ENCODE measurements at regions not wholly inside any gene's neighbourhood (a gene's known extent, or its start where the extent isn't known, plus 50 kb on each side); places are given as distances from the start of the nearest gene placed in this dataset.
"Not testable (repeated sequence)": the region's sequence is repeated elsewhere in the genome, so short reads cannot be mapped to it uniquely, and the experiment has no call there.

- Histone ChIP-seq H3K27ac (no peak overlapping the region), H3K9ac (no peak overlapping the region), H3K36me3 (ENCODE audit: control insufficient read depth, insufficient read depth, low read length) (no peaks in the 10 kb centered on the region), H3K9me3 (ENCODE audit: control insufficient read depth, low read length) (no peaks in the 10 kb centered on the region), H2AFZ (no peak overlapping the region), H3K79me2 (no peaks in the 10 kb centered on the region), H3K4me1 (no peaks in the 10 kb centered on the region), H3K4me3 (ENCODE audit: low read depth, low read length) (no peak overlapping the region), H3K4me2 (ENCODE audit: low read length) (no peak overlapping the region), H3K27me3 (ENCODE audit: control insufficient read depth, insufficient read depth, low read length) (no peaks in the 10 kb centered on the region)
- no peak for TF ChIP-seq CTCF (IDR thresholded peaks at IDR 0.05)
Measured at GRCh38 chr9:38326122-38326521, 66.4 kb upstream of the ALDH1B1 start.

- H3K79me2 ChIP-seq; H3K27ac ChIP-seq; H2AFZ ChIP-seq; H3K4me2 ChIP-seq (ENCODE audit: low read length); H3K9me3 ChIP-seq (ENCODE audit: control insufficient read depth, low read length); H3K4me3 ChIP-seq (ENCODE audit: low read depth, low read length); H3K36me3 ChIP-seq (ENCODE audit: control insufficient read depth, insufficient read depth, low read length); H3K27me3 ChIP-seq (ENCODE audit: control insufficient read depth, insufficient read depth, low read length); H3K9ac ChIP-seq; H3K4me1 ChIP-seq: not testable (repeated sequence)
Measured at GRCh38 chr9:38324213-38324612, 68.3 kb upstream of the ALDH1B1 start.

GRCh38 chr9:38322937-38323336 lies 69.6 kb upstream of the ALDH1B1 start:
- Histone ChIP-seq H3K9me3 (ENCODE audit: control insufficient read depth, low read length) (no peaks in the 10 kb centered on the region), H3K27ac (no peak overlapping the region), H3K4me2 (ENCODE audit: low read length) (no peak overlapping the region), H3K4me3 (ENCODE audit: low read depth, low read length) (no peak overlapping the region), H2AFZ (no peak overlapping the region), H3K27me3 (ENCODE audit: control insufficient read depth, insufficient read depth, low read length) (no peaks in the 10 kb centered on the region), H3K4me1 (no peaks in the 10 kb centered on the region), H3K36me3 (ENCODE audit: control insufficient read depth, insufficient read depth, low read length) (no peaks in the 10 kb centered on the region), H3K79me2 (no peaks in the 10 kb centered on the region), H3K9ac (no peak overlapping the region)
- TF ChIP-seq CTCF (IDR thresholded peaks at IDR 0.05) = no peak

GRCh38 chr9:38319496-38320173 lies 72.9 kb upstream of the ALDH1B1 start:
- H3K4me1 ChIP-seq = no peaks in the 10 kb centered on the region
- H3K27me3 ChIP-seq (ENCODE audit: control insufficient read depth, insufficient read depth, low read length) = no peaks in the 10 kb centered on the region
- no peak overlapping the region for H3K27ac ChIP-seq
- no peak overlapping the region for H3K9ac ChIP-seq
- H3K36me3 ChIP-seq (ENCODE audit: control insufficient read depth, insufficient read depth, low read length) = no peaks in the 10 kb centered on the region
- no peak overlapping the region for H3K4me2 ChIP-seq (ENCODE audit: low read length)
- no peak for TF ChIP-seq CTCF (IDR thresholded peaks at IDR 0.05)
- H3K79me2 ChIP-seq = no peaks in the 10 kb centered on the region
- H2AFZ ChIP-seq = no peak overlapping the region
- no peak overlapping the region for H3K4me3 ChIP-seq (ENCODE audit: low read depth, low read length)
- H3K9me3 ChIP-seq (ENCODE audit: control insufficient read depth, low read length) = no peaks in the 10 kb centered on the region

- H3K9ac ChIP-seq = no peak overlapping the region
- no peaks in the 10 kb centered on the region for H3K36me3 ChIP-seq (ENCODE audit: control insufficient read depth, insufficient read depth, low read length)
- H2AFZ ChIP-seq = peak overlapping the region; percentile 56
- H3K27ac ChIP-seq = no peak overlapping the region
- H3K79me2 ChIP-seq = no peaks in the 10 kb centered on the region
- no peak overlapping the region for H3K4me2 ChIP-seq (ENCODE audit: low read length)
- H3K27me3 ChIP-seq (ENCODE audit: control insufficient read depth, insufficient read depth, low read length) = no peaks in the 10 kb centered on the region
- no peak overlapping the region for H3K4me3 ChIP-seq (ENCODE audit: low read depth, low read length)
- H3K9me3 ChIP-seq (ENCODE audit: control insufficient read depth, low read length) = no peaks in the 10 kb centered on the region
- no peak for TF ChIP-seq CTCF (IDR thresholded peaks at IDR 0.05)
- H3K4me1 ChIP-seq = no peaks in the 10 kb centered on the region
Measured at GRCh38 chr9:38318759-38319495, 73.6 kb upstream of the ALDH1B1 start.
